ENCODE measurements at regions not wholly inside any gene's neighbourhood (a gene's known extent, or its start where the extent isn't known, plus 50 kb on each side); places are given as distances from the start of the nearest gene placed in this dataset.
A peak's percentile ranks its signal among the peaks of the same experiment; 100 is the strongest.

GRCh38 chr6:43966374-43966658 lies 160.9 kb downstream of the MRPL14 start:
- no peak overlapping the region for H3K4me3 ChIP-seq (ENCODE audit: control insufficient read depth, low read depth, low read length)
- no peak for TF ChIP-seq CTCF (conservative IDR thresholded peaks at IDR 0.05; ENCODE audit: control insufficient read depth, insufficient read depth, low read depth, low read length)
- no peak for DNase-seq (ENCODE audit: low read depth)

DNA sequence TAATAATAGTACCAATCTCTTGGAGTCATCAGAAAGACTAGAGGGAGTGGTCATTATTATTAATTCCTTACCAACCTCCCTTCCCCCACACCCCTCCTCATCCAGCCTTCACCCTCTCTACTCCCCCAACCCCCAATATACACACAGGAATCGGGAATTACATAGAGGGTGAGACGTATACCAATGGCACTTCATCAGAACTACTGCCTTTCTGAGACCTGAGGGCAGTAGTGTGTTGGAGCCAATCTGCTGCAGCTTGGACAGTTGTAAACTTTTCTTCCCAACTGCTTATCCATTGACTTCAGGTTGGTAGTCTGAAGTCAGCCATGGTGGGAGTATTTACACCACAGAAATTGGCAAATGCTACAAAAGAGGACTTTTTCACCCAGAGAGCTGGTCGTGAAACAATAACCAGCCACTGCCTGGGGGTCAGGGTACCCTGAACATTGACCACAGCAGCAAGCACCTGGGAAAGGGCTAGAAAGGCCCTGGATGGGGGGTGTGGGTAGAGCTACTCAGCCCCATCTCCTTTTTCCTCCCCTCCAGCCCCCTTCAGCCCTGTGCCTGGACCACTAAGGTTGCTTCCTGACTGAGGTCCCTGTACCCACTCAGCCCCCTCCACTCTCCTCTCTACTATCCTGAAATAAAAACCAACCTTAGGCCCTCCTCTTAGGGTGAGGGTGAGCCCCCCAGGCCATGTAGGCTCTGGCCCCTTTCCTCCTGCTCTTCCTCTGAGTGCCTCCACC lies 161.5 kb downstream of the MRPL14 start:
- no peak for TF ChIP-seq CTCF (conservative IDR thresholded peaks at IDR 0.05; ENCODE audit: control insufficient read depth, insufficient read depth, low read depth, low read length)
- DNase-seq (ENCODE audit: low read depth) = no peak
- H3K4me3 ChIP-seq (ENCODE audit: control insufficient read depth, low read depth, low read length) = no peak overlapping the region

- TF ChIP-seq CTCF (conservative IDR thresholded peaks at IDR 0.05; ENCODE audit: control insufficient read depth, insufficient read depth, low read depth, low read length) = no peak
- no peak for DNase-seq (ENCODE audit: low read depth)
- H3K4me3 ChIP-seq (ENCODE audit: control insufficient read depth, low read depth, low read length) = no peak overlapping the region
Observed at GRCh38 chr6:43964659-43965570, 162.3 kb downstream of the MRPL14 start.

- no peak for DNase-seq (ENCODE audit: low read depth)
- H3K4me3 ChIP-seq (ENCODE audit: control insufficient read depth, low read depth, low read length) = no peak overlapping the region
- no peak for TF ChIP-seq CTCF (conservative IDR thresholded peaks at IDR 0.05; ENCODE audit: control insufficient read depth, insufficient read depth, low read depth, low read length)
Observed at GRCh38 chr6:43963877-43964658, 163.2 kb downstream of the MRPL14 start.

DNA sequence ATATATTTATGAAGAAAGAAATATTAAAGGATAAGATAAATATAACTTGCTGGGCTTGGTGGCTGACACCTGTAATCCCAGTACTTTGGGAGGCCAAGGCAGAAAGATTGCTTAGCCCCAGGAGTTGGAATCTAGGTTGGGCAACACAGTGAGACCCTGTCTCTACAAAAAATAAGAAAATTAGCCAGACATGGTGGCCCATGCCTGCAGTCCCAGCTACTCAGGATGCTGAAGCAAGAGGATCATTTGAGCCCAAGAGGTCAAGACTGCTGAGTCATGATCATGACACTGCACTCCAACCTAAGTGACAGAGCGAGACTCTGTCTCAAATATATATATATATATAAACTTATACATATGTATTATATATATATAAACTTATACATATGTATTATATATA lies 164.0 kb downstream of the MRPL14 start:
- TF ChIP-seq CTCF (conservative IDR thresholded peaks at IDR 0.05; ENCODE audit: control insufficient read depth, insufficient read depth, low read depth, low read length) = no peak
- H3K4me3 ChIP-seq (ENCODE audit: control insufficient read depth, low read depth, low read length) = no peak overlapping the region
- DNase-seq (ENCODE audit: low read depth) = no peak

GRCh38 chr6:43962458-43962857 lies 164.8 kb downstream of the MRPL14 start:
- no peak overlapping the region for H3K4me3 ChIP-seq (ENCODE audit: control insufficient read depth, low read depth, low read length)
- TF ChIP-seq CTCF (conservative IDR thresholded peaks at IDR 0.05; ENCODE audit: control insufficient read depth, insufficient read depth, low read depth, low read length) = no peak
- DNase-seq (ENCODE audit: low read depth) = peak; percentile 22
